PC-3 (cell line): ENCODE measurements at regions not wholly inside any gene's neighbourhood (a gene's known extent, or its start where the extent isn't known, plus 50 kb on each side); places are given as distances from the start of the nearest gene placed in this dataset.

ENCODE experiments used
- ATAC-seq: fragments of 200-7000 bp; cut with Tn5 transposase; 2 replicates; pipeline ENCODE4 v1.9.1; 2020; ENCODE audit warnings: mild to moderate bottlenecking, moderate library complexity
- BruUV-seq: library from RNA; stranded (reverse); fragments of 400-500 nt; replicated peaks from 2 replicates; lab custom pipeline; 2021; lab: Mats Ljungman, UMichigan
- CTCF ChIA-PET: fragments of 300-600 bp; sonication (Branson Sonifier 250); formaldehyde crosslinking; loops from one replicate; lab custom pipeline; 2022; ENCODE audit warnings: antibody characterized with exemption; lab: Charles Lee
- POLR2A ChIA-PET: fragments of 300-600 bp; sonication (Branson Sonifier 250); formaldehyde crosslinking; loops from one replicate; lab custom pipeline; 2022; ENCODE audit warnings: antibody characterized with exemption; ENCODE audit not compliant: unreplicated experiment; lab: Charles Lee
- DNase-seq: peaks from one replicate; pipeline ENCODE4 v3.0.0-alpha.2; 2015
- H2AFZ ChIP-seq: fragments of 300-600 bp; sonication (generic); 2 replicates; pipeline ENCODE4 v1.6.0; 2016; ENCODE audit warnings: antibody characterized with exemption, low read length
- H3F3A ChIP-seq: fragments of 300-600 bp; sonication (generic); one replicate; pipeline ENCODE4 v1.6.0; 2017; ENCODE audit warnings: antibody characterized with exemption, low read length, control low read depth, mild to moderate bottlenecking; ENCODE audit not compliant: unreplicated experiment
- H3K27ac ChIP-seq: fragments of 300-600 bp; sonication (generic); 2 replicates; pipeline ENCODE4 v1.5.1; 2016; ENCODE audit warnings: mild to moderate bottlenecking, low read length
- H3K27me3 ChIP-seq: fragments of 300-600 bp; sonication (generic); 2 replicates; pipeline ENCODE4 v1.6.1; 2016; ENCODE audit warnings: low read length, mixed read lengths
- H3K36me3 ChIP-seq: fragments of 300-600 bp; sonication (generic); 2 replicates; pipeline ENCODE4 v1.6.1; 2016; ENCODE audit warnings: low read depth, mixed run types, low read length, mixed read lengths
- H3K4me1 ChIP-seq: fragments of 300-600 bp; sonication (generic); 2 replicates; pipeline ENCODE4 v1.5.1; 2016; ENCODE audit warnings: low read length; ENCODE audit not compliant: insufficient read depth
- H3K4me2 ChIP-seq: fragments of 300-600 bp; sonication (generic); 2 replicates; pipeline ENCODE4 v1.6.0; 2016; ENCODE audit warnings: low read length
- H3K4me3 ChIP-seq: fragments of 300-600 bp; sonication (generic); 2 replicates; pipeline ENCODE4 v1.5.1; 2016; ENCODE audit warnings: mild to moderate bottlenecking, low read length, mixed read lengths
- H3K79me2 ChIP-seq: fragments of 300-600 bp; sonication (generic); 2 replicates; pipeline ENCODE4 v1.6.1; 2017; ENCODE audit warnings: low read length, mixed read lengths
- H3K9ac ChIP-seq: fragments of 300-600 bp; sonication (generic); 2 replicates; pipeline ENCODE4 v1.6.0; 2016; ENCODE audit warnings: mild to moderate bottlenecking, low read length
- H3K9me2 ChIP-seq: fragments of 300-600 bp; sonication (generic); replicated peaks from 2 replicates; pipeline ENCODE4 v1.6.1; 2016; ENCODE audit warnings: mixed run types, low read length, mixed read lengths
- H3K9me3 ChIP-seq: fragments of 300-600 bp; sonication (generic); 2 replicates; pipeline ENCODE4 v1.6.1; 2016; ENCODE audit warnings: low read length, mixed read lengths
- H4K20me1 ChIP-seq: fragments of 300-600 bp; sonication (generic); 2 replicates; pipeline ENCODE4 v1.6.1; 2016; ENCODE audit warnings: low read length, mixed read lengths
- CTCF ChIP-seq: fragments of 300-600 bp; sonication (generic); conservative IDR thresholded peaks from 2 replicates; pipeline ENCODE4 v1.5.1; 2017; ENCODE audit warnings: antibody characterized with exemption, low read depth, mild to moderate bottlenecking, low read length
- EZH2 ChIP-seq: fragments of 300-600 bp; sonication (generic); IDR thresholded peaks from one replicate; pipeline ENCODE4 v1.6.1; 2017; ENCODE audit warnings: antibody characterized with exemption, mild to moderate bottlenecking, low read length; ENCODE audit not compliant: unreplicated experiment
- EZH2phosphoT487 ChIP-seq: fragments of 300-600 bp; sonication (generic); IDR thresholded peaks from 2 replicates; pipeline ENCODE4 v1.6.1; 2018; ENCODE audit warnings: mild to moderate bottlenecking, antibody characterized with exemption, low read length, borderline replicate concordance
- intact Hi-C: fragments of 100-400 bp; cut with micrococcal nuclease; formaldehyde crosslinking; loops from 2 replicates; pipeline ENCODE4 v1.9.0; 2023

- Histone ChIP-seq H4K20me1 (no peaks in the 10 kb centered on the region), H3K4me2 (no peak overlapping the region), H3F3A (no peaks in the 10 kb centered on the region), H3K9me2 (no peaks in the 10 kb centered on the region), H3K9ac (no peak overlapping the region), H3K36me3 (no peaks in the 10 kb centered on the region), H3K4me3 (no peak overlapping the region), H3K4me1 (no peaks in the 10 kb centered on the region), H2AFZ (no peak overlapping the region), H3K27me3 (no peaks in the 10 kb centered on the region), H3K79me2 (no peaks in the 10 kb centered on the region), H3K9me3 (no peaks in the 10 kb centered on the region), H3K27ac (no peak overlapping the region)
- DNase-seq (no peak), ATAC-seq (no peak)
- ChIA-PET CTCF (no interaction called here), POLR2A (no interaction called here)
- BruUV-seq: no TSS peak
- intact Hi-C loops: no loop called here
- TF ChIP-seq CTCF (no peak), EZH2phosphoT487 (no peak), EZH2 (no peak)
These were observed 71.6 kb upstream of the RGS18 start for GRCh38 chr1:192086644-192087043.

- no peaks in the 10 kb centered on the region for H3K27me3 ChIP-seq
- H3K4me3 ChIP-seq: no peak overlapping the region
- H3F3A ChIP-seq: no peaks in the 10 kb centered on the region
- H3K79me2 ChIP-seq: no peaks in the 10 kb centered on the region
- H3K9ac ChIP-seq: no peak overlapping the region
- H3K27ac ChIP-seq: no peak overlapping the region
- H3K4me1 ChIP-seq: no peaks in the 10 kb centered on the region
- no peaks in the 10 kb centered on the region for H3K36me3 ChIP-seq
- H4K20me1 ChIP-seq: no peaks in the 10 kb centered on the region
- DNase-seq (no peak), ATAC-seq (no peak)
- no TSS peak for BruUV-seq
- ChIA-PET POLR2A (no interaction called here), CTCF (no interaction called here)
- H3K9me2 ChIP-seq: no peaks in the 10 kb centered on the region
- TF ChIP-seq CTCF (no peak), EZH2 (no peak), EZH2phosphoT487 (no peak)
- H3K9me3 ChIP-seq: no peaks in the 10 kb centered on the region
- H3K4me2 ChIP-seq: no peak overlapping the region
- no peak overlapping the region for H2AFZ ChIP-seq
- intact Hi-C loops: no loop called here
These were observed 70.9 kb upstream of the RGS18 start for GRCh38 chr1:192087334-192087733.

- no peak overlapping the region for H3K9ac ChIP-seq
- TF ChIP-seq CTCF (no peak), EZH2 (no peak), EZH2phosphoT487 (no peak)
- no peak overlapping the region for H3K4me2 ChIP-seq
- H3K27ac ChIP-seq: no peak overlapping the region
- no peak overlapping the region for H2AFZ ChIP-seq
- no peaks in the 10 kb centered on the region for H3F3A ChIP-seq
- intact Hi-C loops: no loop called here
- DNase-seq (no peak), ATAC-seq (no peak)
- ChIA-PET CTCF (no interaction called here), POLR2A (no interaction called here)
- no peaks in the 10 kb centered on the region for H3K9me3 ChIP-seq
- H4K20me1 ChIP-seq: no peaks in the 10 kb centered on the region
- H3K9me2 ChIP-seq: no peaks in the 10 kb centered on the region
- BruUV-seq: no TSS peak
- no peaks in the 10 kb centered on the region for H3K27me3 ChIP-seq
- no peak overlapping the region for H3K4me3 ChIP-seq
- H3K4me1 ChIP-seq: no peaks in the 10 kb centered on the region
- H3K36me3 ChIP-seq: no peaks in the 10 kb centered on the region
- H3K79me2 ChIP-seq: no peaks in the 10 kb centered on the region
These were observed 69.8 kb upstream of the RGS18 start for GRCh38 chr1:192088496-192088895.
